A549 (cell line): ENCODE measurements at regions not wholly inside any gene's neighbourhood (a gene's known extent, or its start where the extent isn't known, plus 50 kb on each side); places are given as distances from the start of the nearest gene placed in this dataset.

ENCODE experiments used
- POLR2A ChIP-seq: IDR thresholded peaks from 2 replicates; pipeline ENCODE4 v1.6.1; 2012; ENCODE audit warnings: mild to moderate bottlenecking, low read length
- TF ChIP-seq, protein P1 (sequence below): fragments of >200 bp; sonication (Bioruptor Twin); formaldehyde crosslinking; IDR thresholded peaks from 3 replicates; pipeline ENCODE4 v1.5.1; 2016
- TF ChIP-seq, protein P2 (sequence below): IDR thresholded peaks from 2 replicates; pipeline ENCODE4 v1.6.1; 2012

DNA sequence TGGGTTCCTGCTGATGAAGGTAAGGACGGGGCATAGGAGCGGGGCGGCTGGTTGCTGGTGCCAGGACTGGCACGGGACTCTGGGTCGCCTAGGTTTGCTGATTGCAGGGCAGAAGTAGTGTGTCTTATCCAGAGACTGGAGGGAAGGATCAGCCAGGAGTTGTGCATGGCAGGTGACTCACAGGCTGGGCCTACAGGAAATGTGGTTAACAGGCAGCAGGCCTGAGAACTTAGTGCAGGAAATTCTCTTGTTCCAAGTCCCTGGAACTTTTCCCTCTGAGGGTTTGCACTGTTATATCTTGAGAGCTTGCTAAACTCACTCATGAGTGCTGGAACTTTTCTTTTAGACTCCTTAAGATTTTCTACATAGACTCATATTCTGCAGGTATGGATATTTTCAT is 95.1 kb downstream of the ANXA2R start:
- TF ChIP-seq POLR2A = no peak
- TF ChIP-seq, protein P1, sequence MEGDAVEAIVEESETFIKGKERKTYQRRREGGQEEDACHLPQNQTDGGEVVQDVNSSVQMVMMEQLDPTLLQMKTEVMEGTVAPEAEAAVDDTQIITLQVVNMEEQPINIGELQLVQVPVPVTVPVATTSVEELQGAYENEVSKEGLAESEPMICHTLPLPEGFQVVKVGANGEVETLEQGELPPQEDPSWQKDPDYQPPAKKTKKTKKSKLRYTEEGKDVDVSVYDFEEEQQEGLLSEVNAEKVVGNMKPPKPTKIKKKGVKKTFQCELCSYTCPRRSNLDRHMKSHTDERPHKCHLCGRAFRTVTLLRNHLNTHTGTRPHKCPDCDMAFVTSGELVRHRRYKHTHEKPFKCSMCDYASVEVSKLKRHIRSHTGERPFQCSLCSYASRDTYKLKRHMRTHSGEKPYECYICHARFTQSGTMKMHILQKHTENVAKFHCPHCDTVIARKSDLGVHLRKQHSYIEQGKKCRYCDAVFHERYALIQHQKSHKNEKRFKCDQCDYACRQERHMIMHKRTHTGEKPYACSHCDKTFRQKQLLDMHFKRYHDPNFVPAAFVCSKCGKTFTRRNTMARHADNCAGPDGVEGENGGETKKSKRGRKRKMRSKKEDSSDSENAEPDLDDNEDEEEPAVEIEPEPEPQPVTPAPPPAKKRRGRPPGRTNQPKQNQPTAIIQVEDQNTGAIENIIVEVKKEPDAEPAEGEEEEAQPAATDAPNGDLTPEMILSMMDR = no peak
- TF ChIP-seq, protein P2, sequence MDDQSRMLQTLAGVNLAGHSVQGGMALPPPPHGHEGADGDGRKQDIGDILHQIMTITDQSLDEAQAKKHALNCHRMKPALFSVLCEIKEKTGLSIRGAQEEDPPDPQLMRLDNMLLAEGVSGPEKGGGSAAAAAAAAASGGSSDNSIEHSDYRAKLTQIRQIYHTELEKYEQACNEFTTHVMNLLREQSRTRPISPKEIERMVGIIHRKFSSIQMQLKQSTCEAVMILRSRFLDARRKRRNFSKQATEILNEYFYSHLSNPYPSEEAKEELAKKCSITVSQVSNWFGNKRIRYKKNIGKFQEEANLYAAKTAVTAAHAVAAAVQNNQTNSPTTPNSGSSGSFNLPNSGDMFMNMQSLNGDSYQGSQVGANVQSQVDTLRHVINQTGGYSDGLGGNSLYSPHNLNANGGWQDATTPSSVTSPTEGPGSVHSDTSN = no peak
